ENCODE measurements at regions not wholly inside any gene's neighbourhood (a gene's known extent, or its start where the extent isn't known, plus 50 kb on each side); places are given as distances from the start of the nearest gene placed in this dataset.

DNA sequence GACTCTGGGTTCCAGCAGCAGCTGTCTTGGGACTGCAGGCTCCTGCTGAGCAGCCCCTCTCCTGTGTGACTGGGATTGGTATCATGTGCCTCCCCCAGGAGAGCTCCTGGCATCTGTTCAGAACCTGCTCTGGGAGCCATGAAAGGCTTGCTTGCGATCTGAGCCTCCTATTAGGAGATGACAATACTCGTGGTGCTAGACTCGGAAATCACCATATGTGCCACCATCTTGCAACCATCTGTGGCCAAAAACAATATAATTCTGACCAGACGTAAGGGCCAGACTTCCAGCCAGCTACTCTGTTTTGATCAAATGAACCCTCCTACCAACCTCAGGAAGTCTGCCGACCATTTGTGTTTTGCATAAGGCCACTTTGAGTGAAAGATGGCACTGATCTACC lies 484.7 kb downstream of the IRS2 start:
- TF ChIP-seq EZH2phosphoT487 (IDR thresholded peaks at IDR 0.05; ENCODE audit: insufficient read depth, low read depth) = no peak
- TF ChIP-seq EZH2 (IDR thresholded peaks at IDR 0.05; ENCODE audit: insufficient read depth, poor library complexity, severe bottlenecking) = no peak
